GF-D8 (cell line): ENCODE measurements at regions not wholly inside any gene's neighbourhood (a gene's known extent, or its start where the extent isn't known, plus 50 kb on each side); places are given as distances from the start of the nearest gene placed in this dataset.
"Not testable (repeated sequence)": the region's sequence is repeated elsewhere in the genome, so short reads cannot be mapped to it uniquely, and the experiment has no call there.

Experiments
- DNase-seq: peaks from one replicate; lab custom pipeline; 2025; lab: John Stamatoyannopoulos, UW

GRCh38 chr2:16726577-16726976 is 60.9 kb upstream of the CYRIA start:
- DNase-seq = no peak

DNA sequence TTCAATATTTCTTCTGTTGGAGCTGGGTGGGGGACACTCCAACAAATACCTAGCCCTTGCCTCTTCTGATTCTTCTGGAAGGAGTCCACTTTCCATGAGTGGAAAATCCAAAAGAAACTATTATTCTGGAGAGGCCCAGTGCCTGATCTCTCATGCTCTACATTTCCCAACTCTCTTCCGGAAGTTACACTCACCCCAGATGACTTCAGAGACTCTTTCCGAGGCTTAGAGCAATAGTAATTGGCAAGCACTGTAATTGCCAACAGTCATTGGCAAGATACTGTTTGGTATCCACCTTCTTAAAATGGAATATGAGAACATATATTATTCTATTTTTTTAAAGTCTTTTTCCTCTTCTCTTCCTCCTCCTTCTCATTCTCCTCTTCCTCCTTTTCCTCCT is 60.5 kb upstream of the CYRIA start:
- DNase-seq = no peak

GRCh38 chr2:16725549-16725948 is 59.9 kb upstream of the CYRIA start:
- no peak for DNase-seq

DNA sequence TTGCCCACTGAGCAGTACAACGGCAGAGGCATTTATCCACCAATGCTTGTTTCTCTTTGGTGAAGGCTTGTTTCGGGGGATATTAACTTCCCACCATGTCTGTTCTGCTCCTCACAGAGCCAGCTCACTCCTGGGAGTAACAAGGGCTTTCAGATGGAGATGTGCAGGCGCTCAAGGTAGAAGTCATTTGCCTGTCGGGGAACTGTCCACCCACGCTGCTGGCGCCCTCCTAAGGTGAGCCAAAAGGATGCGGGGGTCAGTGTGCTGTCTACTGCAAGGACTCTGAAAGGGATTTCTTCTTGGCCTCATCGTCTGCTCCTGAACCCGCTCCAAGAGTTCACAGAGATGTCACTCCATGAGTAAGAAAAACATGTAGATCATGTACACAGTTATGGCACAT is 57.0 kb upstream of the CYRIA start:
- no peak for DNase-seq

DNA sequence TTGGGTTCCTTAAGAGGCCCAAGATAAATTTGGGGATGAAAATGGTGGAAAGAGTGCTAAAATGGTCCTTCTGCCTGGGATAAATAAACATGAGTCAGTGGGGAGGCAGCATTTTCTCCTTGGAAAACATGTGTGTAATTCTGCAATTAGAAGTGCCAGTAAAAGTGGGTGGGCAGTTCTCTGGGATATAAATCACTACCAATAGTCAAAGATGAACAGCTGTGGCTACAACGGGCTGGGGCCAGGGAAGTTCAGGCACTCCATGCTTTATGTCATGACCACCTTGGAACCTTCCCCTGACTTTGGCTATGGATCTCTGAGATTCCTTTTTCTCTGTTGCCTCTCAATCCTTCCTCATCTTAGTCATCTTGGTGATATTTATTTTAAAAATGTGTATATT is 56.5 kb upstream of the CYRIA start:
- DNase-seq = no peak

DNA sequence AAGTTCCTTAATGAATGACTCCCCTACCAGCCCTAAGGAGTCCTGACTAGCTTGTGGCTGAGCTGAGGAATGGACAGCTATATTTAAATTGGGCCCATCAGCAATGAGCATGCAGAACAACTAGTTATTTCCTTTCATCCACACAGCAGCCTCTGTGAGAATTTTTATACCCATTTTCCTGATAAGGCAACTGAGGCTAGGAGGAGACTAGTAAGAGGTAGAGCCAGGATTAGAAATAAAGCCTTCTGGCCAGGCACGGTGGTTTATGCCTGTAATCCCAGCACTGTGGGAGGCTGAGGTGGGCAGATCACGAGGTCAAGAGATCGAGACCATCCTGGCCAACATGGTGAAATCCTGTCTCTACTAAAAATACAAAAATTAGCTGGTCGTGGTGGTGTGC is 55.9 kb upstream of the CYRIA start:
- DNase-seq = not testable (repeated sequence)

GRCh38 chr2:16720737-16721136 is 55.1 kb upstream of the CYRIA start:
- not testable (repeated sequence) for DNase-seq

- no peak for DNase-seq
Observed at GRCh38 chr2:16719485-16719808, 53.8 kb upstream of the CYRIA start.

DNA sequence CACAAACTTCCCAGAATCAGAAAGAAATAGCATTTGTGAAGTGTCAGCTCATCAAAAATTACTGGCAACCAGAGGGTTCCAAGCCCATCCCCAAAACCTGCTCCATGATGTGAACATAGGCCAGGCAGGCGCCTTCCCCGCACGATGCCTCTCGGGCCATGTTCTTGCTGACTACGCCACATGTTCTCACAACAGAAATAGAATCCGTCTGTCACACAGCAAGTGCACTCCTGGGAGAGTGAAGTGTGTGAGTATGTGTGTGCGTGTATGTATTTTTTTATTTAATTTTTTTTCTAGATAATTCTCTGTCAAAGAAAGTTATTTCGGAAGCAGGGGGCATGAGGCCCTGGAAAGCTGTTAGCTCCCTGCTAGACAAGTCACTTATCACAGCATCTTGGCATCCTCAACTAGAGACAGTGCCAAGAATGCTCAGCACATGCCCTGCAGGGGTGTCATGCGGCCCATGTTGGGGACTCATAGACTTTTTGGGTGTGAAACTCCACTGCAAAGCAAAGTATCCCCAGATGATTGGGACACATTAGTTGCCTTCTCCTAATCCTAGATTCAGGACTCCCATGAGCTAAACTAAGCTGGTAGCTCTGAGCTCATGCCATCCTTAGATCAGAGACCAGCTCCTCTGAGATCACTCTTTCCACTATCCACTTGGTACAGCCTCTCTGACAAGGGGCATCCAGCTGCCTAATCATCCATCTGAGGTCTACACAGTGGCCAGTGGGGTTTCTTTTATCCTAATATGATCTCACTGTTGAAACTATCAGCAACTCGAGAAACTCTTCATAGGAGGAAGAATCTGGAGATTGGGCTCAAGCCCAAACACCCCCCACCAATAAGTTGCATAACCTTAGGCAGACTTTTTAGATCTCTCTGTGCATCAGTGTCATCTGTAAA is 53.2 kb upstream of the CYRIA start:
- no peak for DNase-seq

- no peak for DNase-seq
Observed at GRCh38 chr2:16717477-16717876, 51.8 kb upstream of the CYRIA start.

DNA sequence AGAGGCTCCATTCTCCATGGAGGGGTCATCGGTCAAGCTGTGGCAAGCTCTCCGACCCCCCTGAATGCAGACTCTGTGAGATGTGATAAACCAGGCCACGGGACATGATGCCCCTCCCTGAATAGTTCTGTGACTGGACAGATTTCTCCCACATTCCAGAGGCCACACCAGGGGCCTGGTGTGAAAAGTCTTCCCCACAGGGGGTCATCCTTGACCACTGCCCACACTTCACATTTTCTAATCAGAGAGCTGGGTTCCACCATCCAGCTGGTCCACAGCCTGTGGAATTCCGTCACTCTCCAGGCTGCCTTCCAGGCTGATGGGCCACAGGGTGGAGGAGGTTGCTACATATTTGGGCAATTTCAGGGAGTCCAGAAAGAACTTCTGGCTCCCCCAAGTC is 51.3 kb upstream of the CYRIA start:
- no peak for DNase-seq

DNA sequence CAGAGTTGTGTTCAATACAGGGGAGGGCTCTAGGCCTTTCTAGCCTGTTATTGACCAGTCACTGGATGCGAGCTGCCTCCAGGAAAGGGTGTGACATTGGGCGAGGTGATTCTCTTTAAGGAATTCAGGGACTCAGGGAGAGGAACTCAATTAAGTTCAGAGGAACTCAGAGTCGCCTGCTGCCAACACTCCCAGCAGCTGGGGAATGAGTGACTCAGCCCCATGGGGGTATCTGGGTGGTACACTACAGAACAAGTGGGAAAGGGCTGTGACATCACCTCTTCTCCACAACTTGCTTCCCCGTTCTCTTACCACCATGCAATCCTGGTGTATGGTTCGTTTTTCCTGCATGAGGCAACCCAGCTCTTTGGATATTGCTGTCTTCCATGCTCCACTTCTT is 50.4 kb upstream of the CYRIA start:
- no peak for DNase-seq
